Activated T-helper 1 cell treated with anti-CD3 and anti-CD28 coated beads, Interleukin-12 subunit alpha, Interleukin-12 subunit beta, Interleukin-2, Interleukin-4 antibody, amounts not matched to agents 30 ng/mL and 10 ng/mL and 1 ng/mL, durations not matched to agents 14 hours and 24 hours and 36 hours (primary cell): ENCODE measurements at regions not wholly inside any gene's neighbourhood (a gene's known extent, or its start where the extent isn't known, plus 50 kb on each side); places are given as distances from the start of the nearest gene placed in this dataset.

ENCODE experiments used
- DNase-seq: peaks from one replicate; pipeline ENCODE4 v3.0.0; 2021; ENCODE audit warnings: low spot score
- H3K27ac Mint-ChIP-seq: one replicate; pipeline ENCODE4 v1.8.0; 2021; ENCODE audit warnings: mild to moderate bottlenecking, mixed read lengths
- H3K27me3 Mint-ChIP-seq: one replicate; pipeline ENCODE4 v1.8.0; 2022; ENCODE audit warnings: mild to moderate bottlenecking, moderate library complexity, mixed read lengths; ENCODE audit not compliant: insufficient read depth
- H3K36me3 Mint-ChIP-seq: one replicate; pipeline ENCODE4 v1.8.0; 2021; ENCODE audit warnings: low read depth, mixed read lengths
- H3K4me1 Mint-ChIP-seq: one replicate; pipeline ENCODE4 v1.8.0; 2021; ENCODE audit warnings: low read depth, mixed read lengths
- H3K4me3 Mint-ChIP-seq: one replicate; pipeline ENCODE4 v1.8.0; 2021; ENCODE audit warnings: mild to moderate bottlenecking, moderate library complexity, mixed read lengths
- H3K9me3 Mint-ChIP-seq: one replicate; pipeline ENCODE4 v1.8.0; 2021; ENCODE audit warnings: mixed read lengths
- intact Hi-C: fragments of 100-400 bp; cut with micrococcal nuclease; formaldehyde crosslinking; loops from one replicate; pipeline ENCODE4 v1.15.1; 2024

DNA sequence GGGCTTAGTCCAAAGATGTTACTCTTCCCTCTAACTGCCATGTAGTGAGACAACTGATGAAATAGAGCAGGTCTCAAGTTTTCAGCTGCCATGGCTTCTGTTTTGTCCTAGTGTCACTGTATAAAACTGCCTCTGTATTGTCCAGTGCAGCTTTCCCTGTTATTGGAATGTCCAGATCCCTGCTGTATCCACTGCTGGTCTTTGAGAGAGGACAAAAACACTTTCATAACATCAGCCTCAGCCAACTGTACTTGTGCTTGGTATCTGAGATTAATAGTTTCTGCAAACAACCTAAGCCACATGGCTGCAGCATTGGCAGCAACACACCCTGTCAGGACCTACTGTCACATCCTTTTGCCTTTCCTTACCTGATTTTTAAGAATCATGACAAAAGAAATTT lies 480.2 kb downstream of the LPIN1 start:
- no peaks in the 10 kb centered on the region for H3K27me3 Mint-ChIP-seq
- no peak overlapping the region for H3K27ac Mint-ChIP-seq
- H3K36me3 Mint-ChIP-seq: peaks cover 2% of the 10 kb centered on the region
- no peak overlapping the region for H3K4me3 Mint-ChIP-seq
- no peaks in the 10 kb centered on the region for H3K4me1 Mint-ChIP-seq
- intact Hi-C loops: no loop called here
- no peak for DNase-seq
- peaks cover 45% of the 10 kb centered on the region for H3K9me3 Mint-ChIP-seq

DNA sequence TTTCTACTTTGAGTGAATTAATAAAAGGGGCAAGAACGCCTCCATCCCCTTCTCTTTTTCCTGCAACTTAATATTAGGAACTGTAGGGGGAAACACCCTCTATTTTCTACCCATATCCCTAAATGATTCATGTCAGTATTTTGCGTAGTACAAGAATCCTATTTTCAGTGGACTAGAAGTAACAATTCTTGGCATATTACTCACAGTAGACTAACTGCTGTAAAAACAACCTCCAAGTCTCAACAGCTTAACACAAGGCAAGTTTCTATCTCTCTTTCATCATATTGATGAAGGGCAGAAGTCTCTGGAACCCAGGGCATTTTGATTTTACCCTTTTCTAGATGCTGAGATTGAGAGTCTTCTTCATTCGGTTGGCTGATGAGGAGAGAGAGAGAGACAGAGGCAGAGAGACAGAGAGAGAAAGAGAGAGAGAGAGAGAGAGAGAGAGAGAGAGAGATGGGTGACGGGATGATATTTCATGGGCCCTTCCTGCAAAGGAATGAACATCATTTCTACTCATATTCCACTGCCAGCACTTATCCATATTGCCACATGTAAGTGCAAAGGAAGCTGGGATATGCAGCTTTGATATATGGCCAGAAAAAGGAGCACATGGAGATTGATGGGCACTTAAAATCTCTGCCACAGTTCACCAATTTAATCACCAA lies 481.6 kb downstream of the LPIN1 start:
- H3K27me3 Mint-ChIP-seq: no peaks in the 10 kb centered on the region
- H3K4me1 Mint-ChIP-seq: no peaks in the 10 kb centered on the region
- H3K4me3 Mint-ChIP-seq: no peak overlapping the region
- DNase-seq: no peak
- peaks cover 33% of the 10 kb centered on the region for H3K9me3 Mint-ChIP-seq
- no peak overlapping the region for H3K27ac Mint-ChIP-seq
- intact Hi-C loops: no loop called here
- H3K36me3 Mint-ChIP-seq: peaks cover 2% of the 10 kb centered on the region

DNA sequence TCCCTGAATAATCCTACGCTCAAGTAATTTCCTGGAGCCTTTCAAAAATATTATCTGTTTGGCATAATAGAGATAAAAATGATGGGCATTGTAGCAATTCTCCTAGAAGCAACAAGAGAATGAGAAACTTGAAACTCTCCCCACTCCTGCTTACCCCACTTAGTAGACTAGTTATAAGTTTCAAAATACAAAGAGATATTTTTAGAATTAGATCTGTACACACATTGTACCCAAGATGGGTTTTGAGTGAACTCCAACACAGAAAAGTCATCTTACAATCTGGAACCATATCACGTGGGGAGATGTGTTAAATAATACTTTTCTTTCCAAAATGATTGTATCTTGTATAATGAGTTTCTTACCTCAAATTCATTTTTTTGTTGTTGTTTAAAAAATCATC lies 484.9 kb downstream of the LPIN1 start:
- Mint-ChIP-seq H3K9me3 (peaks cover 7% of the 10 kb centered on the region), H3K4me3 (no peak overlapping the region), H3K27ac (no peak overlapping the region), H3K4me1 (no peaks in the 10 kb centered on the region), H3K27me3 (peaks cover 7% of the 10 kb centered on the region), H3K36me3 (no peaks in the 10 kb centered on the region)
- DNase-seq: no peak
- intact Hi-C loops: no loop called here

DNA sequence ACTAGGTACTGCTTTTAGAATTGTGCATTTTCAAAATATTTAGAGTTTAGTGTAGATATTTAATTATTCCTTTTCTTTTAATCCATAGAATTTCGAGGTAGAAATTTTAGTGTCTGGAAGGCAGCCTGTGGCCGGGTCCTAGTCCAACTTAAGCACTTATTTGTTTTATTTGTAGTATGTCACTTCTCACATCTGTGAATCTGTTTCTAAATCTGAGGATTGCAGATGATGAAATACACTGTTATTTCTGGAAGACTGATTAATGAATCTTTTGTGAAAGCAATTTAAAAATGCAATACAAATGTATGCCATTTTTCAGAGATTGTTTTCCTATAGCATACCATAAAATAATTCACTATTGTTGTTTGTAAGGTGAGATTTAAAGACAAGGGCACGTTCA lies 483.9 kb upstream of the TRIB2 start:
- Mint-ChIP-seq H3K27ac (no peak overlapping the region), H3K4me3 (no peak overlapping the region), H3K27me3 (peaks cover 7% of the 10 kb centered on the region), H3K9me3 (peaks cover 7% of the 10 kb centered on the region), H3K36me3 (peaks cover under 1% of the 10 kb centered on the region), H3K4me1 (no peaks in the 10 kb centered on the region)
- intact Hi-C loops: no loop called here
- no peak for DNase-seq

DNA sequence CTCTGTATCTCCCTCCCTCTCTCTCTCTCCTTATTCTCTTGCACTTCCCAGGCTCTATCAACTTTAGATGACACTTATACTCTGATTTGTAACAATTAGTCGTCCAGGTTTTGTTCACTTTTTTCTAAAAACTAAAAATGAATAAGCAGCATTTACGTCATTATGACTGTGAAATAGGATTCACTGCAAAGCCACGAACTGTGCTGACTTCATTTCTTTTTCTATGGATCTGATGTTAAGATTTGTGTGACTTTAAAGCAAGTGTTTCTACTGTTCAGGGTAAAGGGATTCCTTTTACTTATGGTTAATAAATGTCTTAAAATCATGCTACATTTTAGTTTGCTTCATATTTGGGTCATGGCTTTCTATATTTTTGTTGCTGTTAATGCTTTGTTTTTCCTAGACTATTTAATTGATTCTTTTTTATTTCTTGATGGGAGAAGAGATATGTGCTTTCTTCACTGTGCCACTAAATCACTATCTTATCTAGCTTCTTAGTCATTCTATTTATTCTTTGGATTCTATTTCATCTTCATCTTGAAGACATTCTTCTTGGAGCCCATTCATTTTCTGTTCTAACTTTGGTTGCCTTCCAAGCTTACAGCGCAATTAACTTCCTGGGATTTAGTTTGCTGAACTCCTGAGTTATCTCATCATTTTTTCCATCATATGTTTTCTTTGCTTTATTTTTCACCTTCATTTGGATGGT lies 480.4 kb upstream of the TRIB2 start:
- Mint-ChIP-seq H3K4me3 (no peak overlapping the region), H3K4me1 (no peaks in the 10 kb centered on the region), H3K27me3 (peaks cover 7% of the 10 kb centered on the region), H3K36me3 (peaks cover 2% of the 10 kb centered on the region), H3K9me3 (peaks cover 4% of the 10 kb centered on the region), H3K27ac (no peak overlapping the region)
- intact Hi-C loops: no loop called here
- DNase-seq: no peak

DNA sequence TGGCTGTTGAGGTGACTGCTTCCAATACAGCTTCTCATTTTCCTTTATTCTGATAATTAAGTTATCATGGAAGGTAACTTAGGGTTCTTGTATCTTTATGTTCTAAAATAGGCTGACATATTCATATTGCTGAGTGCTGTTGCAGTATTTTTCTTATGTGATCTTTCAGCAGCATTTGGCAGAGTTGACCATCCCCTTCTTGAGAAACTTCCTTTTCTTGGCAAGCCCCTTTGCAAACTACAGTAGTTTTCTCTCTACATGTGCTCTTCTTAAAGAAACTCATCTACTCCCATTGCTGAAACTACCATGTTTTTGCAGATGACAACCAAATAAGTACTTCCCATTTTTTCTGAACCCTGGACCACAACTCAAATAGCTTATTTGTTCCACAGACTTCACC lies 476.5 kb upstream of the TRIB2 start:
- Mint-ChIP-seq H3K9me3 (peaks cover 4% of the 10 kb centered on the region), H3K27ac (no peak overlapping the region), H3K36me3 (peaks cover 2% of the 10 kb centered on the region), H3K4me1 (no peaks in the 10 kb centered on the region), H3K27me3 (peaks cover 11% of the 10 kb centered on the region), H3K4me3 (no peak overlapping the region)
- no peak for DNase-seq
- intact Hi-C loops: no loop called here

DNA sequence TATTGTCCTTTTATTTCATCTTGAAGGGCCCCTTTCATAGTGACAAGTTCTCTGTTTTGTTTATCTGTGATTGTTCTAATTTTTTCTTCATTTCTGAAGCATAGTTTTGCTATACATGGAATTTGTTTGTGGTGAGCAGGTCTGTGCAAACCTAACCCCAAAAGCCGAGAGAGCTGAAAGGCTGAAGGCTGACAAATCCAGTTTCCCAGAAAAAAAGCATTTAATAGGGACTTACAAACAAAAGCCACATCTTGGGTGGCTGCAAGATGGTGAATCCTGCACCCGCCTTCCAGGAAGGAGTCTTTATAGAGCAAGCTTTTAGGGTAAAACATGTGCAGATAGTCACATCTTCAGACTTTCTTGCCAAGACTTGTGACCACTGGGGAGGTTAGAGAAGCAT lies 473.4 kb upstream of the TRIB2 start:
- Mint-ChIP-seq H3K9me3 (peaks cover 4% of the 10 kb centered on the region), H3K36me3 (peaks cover 5% of the 10 kb centered on the region), H3K4me1 (no peaks in the 10 kb centered on the region), H3K4me3 (no peak overlapping the region), H3K27me3 (peaks cover 16% of the 10 kb centered on the region), H3K27ac (no peak overlapping the region)
- intact Hi-C loops: no loop called here
- no peak for DNase-seq

DNA sequence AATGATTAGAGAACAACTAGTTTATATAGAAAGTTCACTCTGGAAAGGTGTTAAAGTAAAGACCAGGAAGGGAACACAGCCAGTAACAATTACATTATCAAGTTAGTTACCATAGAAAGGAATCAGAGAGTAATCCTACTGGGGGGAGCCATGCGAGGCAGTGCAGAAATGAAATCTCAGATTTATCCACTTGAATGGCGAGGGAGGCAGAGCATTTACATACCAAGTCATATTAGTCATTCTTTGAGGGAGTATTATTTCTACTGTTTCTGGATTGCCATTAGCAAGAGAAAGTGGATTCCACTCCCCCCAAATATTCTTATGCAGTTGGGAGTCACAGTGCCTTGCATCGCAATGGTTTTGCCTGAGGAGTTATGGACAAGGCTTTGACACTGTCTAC lies 472.7 kb upstream of the TRIB2 start:
- DNase-seq: no peak
- Mint-ChIP-seq H3K36me3 (peaks cover 5% of the 10 kb centered on the region), H3K27me3 (peaks cover 16% of the 10 kb centered on the region), H3K27ac (no peak overlapping the region), H3K4me3 (no peak overlapping the region), H3K4me1 (no peaks in the 10 kb centered on the region), H3K9me3 (no peaks in the 10 kb centered on the region)
- intact Hi-C loops: no loop called here

DNA sequence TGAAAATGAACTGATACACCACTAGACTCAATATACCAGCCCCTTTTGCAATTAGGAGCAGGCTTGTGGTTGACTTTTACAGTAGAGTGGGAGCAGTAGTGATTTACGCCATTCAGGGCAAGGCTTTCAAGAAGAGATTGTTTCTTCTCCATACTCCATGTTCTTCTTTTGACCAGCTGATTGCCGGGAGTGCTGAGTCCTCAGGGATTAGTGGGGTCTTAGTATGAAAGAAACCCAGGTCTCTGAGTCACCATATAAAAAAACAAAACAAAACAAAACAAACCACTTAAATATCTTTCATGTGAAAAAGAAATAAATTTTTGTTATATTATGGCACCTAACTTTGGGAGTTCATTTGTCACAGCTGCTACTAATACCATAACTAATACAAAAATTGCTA lies 465.6 kb upstream of the TRIB2 start:
- Mint-ChIP-seq H3K4me3 (no peak overlapping the region), H3K27me3 (peaks cover 5% of the 10 kb centered on the region), H3K9me3 (no peaks in the 10 kb centered on the region), H3K36me3 (peaks cover 5% of the 10 kb centered on the region), H3K27ac (no peak overlapping the region), H3K4me1 (no peaks in the 10 kb centered on the region)
- intact Hi-C loops: no loop called here
- no peak for DNase-seq

DNA sequence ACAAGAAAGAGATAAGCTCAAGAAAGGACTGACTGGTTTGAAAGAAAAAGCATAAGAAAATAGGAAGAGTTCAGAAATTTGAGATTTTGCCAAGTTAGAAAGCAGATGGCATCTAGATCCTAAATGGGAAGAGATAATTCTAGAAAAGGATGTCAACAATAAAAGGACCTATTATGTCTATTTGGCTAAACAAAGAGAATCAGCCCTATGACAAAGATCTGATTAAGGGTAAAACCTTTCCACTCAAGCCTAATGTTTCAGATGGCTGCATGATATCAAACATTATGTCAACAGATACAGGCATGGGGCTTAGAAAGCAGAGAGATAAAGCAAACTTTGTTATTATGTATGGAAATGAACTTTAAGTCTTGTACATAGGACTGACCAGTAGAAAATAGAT lies 465.0 kb upstream of the TRIB2 start:
- no peak overlapping the region for H3K4me3 Mint-ChIP-seq
- no peak overlapping the region for H3K27ac Mint-ChIP-seq
- DNase-seq: no peak
- peaks cover 3% of the 10 kb centered on the region for H3K27me3 Mint-ChIP-seq
- intact Hi-C loops: no loop called here
- H3K36me3 Mint-ChIP-seq: peaks cover 5% of the 10 kb centered on the region
- H3K4me1 Mint-ChIP-seq: no peaks in the 10 kb centered on the region
- H3K9me3 Mint-ChIP-seq: no peaks in the 10 kb centered on the region

DNA sequence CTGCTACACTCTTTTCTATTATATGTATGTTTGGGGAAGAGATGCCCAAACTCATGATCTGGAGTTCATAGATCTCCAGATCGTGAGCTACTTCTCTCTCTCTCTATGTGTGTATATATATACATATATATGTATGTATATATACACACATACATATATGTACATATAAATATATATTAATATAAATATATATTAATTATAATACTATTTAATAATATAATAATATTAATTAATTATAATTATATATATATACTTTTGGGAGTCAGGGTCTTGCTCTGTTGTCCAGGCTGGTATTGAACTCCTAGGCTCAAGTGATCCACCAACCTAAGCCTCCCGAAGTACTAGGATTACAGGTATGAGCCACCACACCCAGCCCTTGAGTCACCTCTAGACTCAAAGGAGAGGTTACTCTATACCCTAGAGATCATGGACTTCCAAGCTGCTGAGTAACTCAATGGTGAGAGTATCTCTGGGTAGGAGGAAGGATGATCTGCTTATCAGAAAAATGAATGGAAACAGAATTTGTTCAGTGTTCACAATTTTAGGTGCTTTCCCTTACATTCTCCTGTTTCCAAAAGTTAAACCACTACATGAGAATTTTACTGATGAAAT lies 463.5 kb upstream of the TRIB2 start:
- DNase-seq: no peak
- H3K36me3 Mint-ChIP-seq: no peaks in the 10 kb centered on the region
- intact Hi-C loops: no loop called here
- no peak overlapping the region for H3K27ac Mint-ChIP-seq
- H3K4me1 Mint-ChIP-seq: no peaks in the 10 kb centered on the region
- H3K9me3 Mint-ChIP-seq: no peaks in the 10 kb centered on the region
- no peak overlapping the region for H3K4me3 Mint-ChIP-seq
- peaks cover 2% of the 10 kb centered on the region for H3K27me3 Mint-ChIP-seq

DNA sequence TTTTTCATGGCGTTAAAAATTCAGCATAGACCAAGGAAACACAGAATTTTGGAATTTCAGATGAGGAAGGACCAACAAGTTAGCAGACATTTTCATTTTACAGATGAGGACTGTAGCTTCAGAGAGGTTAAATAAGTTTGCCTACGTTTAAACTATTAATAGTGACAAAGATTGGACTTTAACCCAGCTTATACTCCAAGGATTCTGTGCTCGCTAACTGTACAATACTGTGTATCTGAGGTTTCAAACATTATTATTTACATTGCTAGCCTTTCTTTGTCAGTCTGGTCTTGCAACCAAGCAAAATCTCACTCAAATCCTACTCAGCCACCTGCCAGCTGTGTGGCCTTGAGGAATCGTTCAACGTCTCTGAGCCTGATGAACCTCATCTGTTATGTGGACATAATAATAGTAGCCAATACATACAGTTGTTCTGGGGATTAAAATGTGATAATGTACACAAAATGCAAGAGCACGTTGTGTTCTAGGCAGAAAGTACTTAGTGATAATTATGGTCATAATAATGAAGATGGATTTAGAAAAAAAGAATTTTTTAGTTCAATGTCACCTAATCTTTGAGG lies 462.4 kb upstream of the TRIB2 start:
- no peak for DNase-seq
- H3K36me3 Mint-ChIP-seq: no peaks in the 10 kb centered on the region
- no peaks in the 10 kb centered on the region for H3K9me3 Mint-ChIP-seq
- intact Hi-C loops: no loop called here
- no peaks in the 10 kb centered on the region for H3K4me1 Mint-ChIP-seq
- no peak overlapping the region for H3K27ac Mint-ChIP-seq
- H3K27me3 Mint-ChIP-seq: peaks cover 2% of the 10 kb centered on the region
- H3K4me3 Mint-ChIP-seq: no peak overlapping the region

DNA sequence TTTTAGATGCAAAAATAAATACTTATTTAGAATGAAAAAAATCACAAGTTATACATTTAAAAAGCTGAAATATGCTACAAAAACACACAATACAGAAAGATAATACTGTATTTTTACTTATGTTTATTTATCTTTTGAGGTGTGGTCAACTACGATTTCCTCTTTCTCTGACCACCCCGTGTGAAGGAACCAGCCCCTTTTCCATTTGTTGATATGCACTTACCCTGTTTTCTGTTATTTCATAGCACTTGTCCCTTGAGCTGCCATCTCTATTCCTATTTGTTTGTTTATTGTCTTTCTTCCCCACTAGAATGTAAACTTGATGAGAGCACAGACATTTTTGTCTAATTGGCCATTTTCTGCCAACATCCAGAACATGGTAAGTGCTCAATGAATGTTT lies 460.5 kb upstream of the TRIB2 start:
- H3K36me3 Mint-ChIP-seq: peaks cover under 1% of the 10 kb centered on the region
- H3K4me3 Mint-ChIP-seq: no peak overlapping the region
- H3K4me1 Mint-ChIP-seq: no peaks in the 10 kb centered on the region
- intact Hi-C loops: no loop called here
- no peaks in the 10 kb centered on the region for H3K9me3 Mint-ChIP-seq
- no peak for DNase-seq
- H3K27ac Mint-ChIP-seq: no peak overlapping the region
- H3K27me3 Mint-ChIP-seq: peaks cover 2% of the 10 kb centered on the region
